ENCODE measurements at regions not wholly inside any gene's neighbourhood (a gene's known extent, or its start where the extent isn't known, plus 50 kb on each side); places are given as distances from the start of the nearest gene placed in this dataset.

DNA sequence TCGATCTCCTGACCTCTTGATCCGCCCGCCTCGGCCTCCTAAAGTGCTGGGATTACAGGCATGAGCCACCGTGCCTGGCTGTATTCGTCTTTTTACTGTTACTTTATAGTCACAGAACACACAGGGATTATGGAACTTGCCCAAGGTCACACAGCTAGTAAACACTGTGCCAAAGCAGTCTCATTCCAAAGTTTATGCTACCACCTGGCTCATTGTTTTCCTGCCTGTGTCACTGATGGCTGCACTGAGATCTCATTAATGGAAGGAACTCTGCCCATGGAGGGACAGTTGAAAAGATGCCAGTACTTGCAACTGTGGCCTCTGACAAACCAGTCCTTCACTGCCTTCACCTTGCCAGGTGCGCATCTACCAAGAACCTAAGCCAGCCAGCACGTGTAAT is 517.7 kb downstream of the BCOR start:
- TF ChIP-seq, protein P1, sequence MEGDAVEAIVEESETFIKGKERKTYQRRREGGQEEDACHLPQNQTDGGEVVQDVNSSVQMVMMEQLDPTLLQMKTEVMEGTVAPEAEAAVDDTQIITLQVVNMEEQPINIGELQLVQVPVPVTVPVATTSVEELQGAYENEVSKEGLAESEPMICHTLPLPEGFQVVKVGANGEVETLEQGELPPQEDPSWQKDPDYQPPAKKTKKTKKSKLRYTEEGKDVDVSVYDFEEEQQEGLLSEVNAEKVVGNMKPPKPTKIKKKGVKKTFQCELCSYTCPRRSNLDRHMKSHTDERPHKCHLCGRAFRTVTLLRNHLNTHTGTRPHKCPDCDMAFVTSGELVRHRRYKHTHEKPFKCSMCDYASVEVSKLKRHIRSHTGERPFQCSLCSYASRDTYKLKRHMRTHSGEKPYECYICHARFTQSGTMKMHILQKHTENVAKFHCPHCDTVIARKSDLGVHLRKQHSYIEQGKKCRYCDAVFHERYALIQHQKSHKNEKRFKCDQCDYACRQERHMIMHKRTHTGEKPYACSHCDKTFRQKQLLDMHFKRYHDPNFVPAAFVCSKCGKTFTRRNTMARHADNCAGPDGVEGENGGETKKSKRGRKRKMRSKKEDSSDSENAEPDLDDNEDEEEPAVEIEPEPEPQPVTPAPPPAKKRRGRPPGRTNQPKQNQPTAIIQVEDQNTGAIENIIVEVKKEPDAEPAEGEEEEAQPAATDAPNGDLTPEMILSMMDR (IDR thresholded peaks at IDR 0.05 in 2 of 3, conservative IDR thresholded peaks at IDR 0.05 in 1 of 3; ENCODE audit: insufficient read depth in 2 of 3, low read depth in 1 of 3, low read length in 3 of 3): no peak
- TF ChIP-seq HBP1 (CRISPR knock-in tag; IDR thresholded peaks at IDR 0.05) (no peak), CCNT2 (IDR thresholded peaks at IDR 0.05; ENCODE audit: borderline replicate concordance, extremely low read depth, insufficient read length, low read depth, low read length) (no peak)
